ENCODE measurements at regions not wholly inside any gene's neighbourhood (a gene's known extent, or its start where the extent isn't known, plus 50 kb on each side); places are given as distances from the start of the nearest gene placed in this dataset.

- DNase-seq (ENCODE audit: low spot score): no peak
- Histone ChIP-seq H3K9me3 (ENCODE audit: control insufficient read depth in 4 of 4, low read length in 3 of 4) (no peaks in the 10 kb centered on the region), H3K27ac (ENCODE audit: low read depth in 1 of 2, low read length in 2 of 2) (no peak overlapping the region), H3K27me3 (ENCODE audit: control insufficient read depth in 4 of 4, insufficient read depth in 4 of 4, low read length in 3 of 4) (no peaks in the 10 kb centered on the region), H3K9ac (ENCODE audit: low read depth in 1 of 2, low read length in 2 of 2) (no peak overlapping the region), H3K36me3 (ENCODE audit: control insufficient read depth in 4 of 4, insufficient read depth in 3 of 4, low read depth in 1 of 4, low read length in 3 of 4) (no peaks in the 10 kb centered on the region), H3K4me3 (ENCODE audit: low read depth in 1 of 3, low read length in 3 of 3) (no peak overlapping the region), H3K4me1 (ENCODE audit: control insufficient read depth in 4 of 4, insufficient read depth in 4 of 4, low read length in 3 of 4) (no peaks in the 10 kb centered on the region)
- no peak for TF ChIP-seq ZBTB33 (IDR thresholded peaks at IDR 0.05)
- TF ChIP-seq TAF1 (conservative IDR thresholded peaks at IDR 0.05): no peak
- no peak for TF ChIP-seq HNF4A (conservative IDR thresholded peaks at IDR 0.05)
- no peak for TF ChIP-seq HNF4G (IDR thresholded peaks at IDR 0.05)
These were observed 369.4 kb downstream of the INHBA start for GRCh38 chr7:41333511-41333910.

- WGBS: 96% methylated on average over 9 of the region's 9 CpGs
- TF ChIP-seq CTCF (IDR thresholded peaks at IDR 0.05; ENCODE audit: low read depth, low read length, missing input control): no peak
- TF ChIP-seq JUND (IDR thresholded peaks at IDR 0.05): no peak
- no peak for TF ChIP-seq YY1 (IDR thresholded peaks at IDR 0.05)
- TF ChIP-seq GABPA (IDR thresholded peaks at IDR 0.05 in 1 of 2, conservative IDR thresholded peaks at IDR 0.05 in 1 of 2): no peak
- TF ChIP-seq FOXA2 (IDR thresholded peaks at IDR 0.05): no peak
- no peak for TF ChIP-seq HNF4A (conservative IDR thresholded peaks at IDR 0.05)
- TF ChIP-seq FOXA1 (IDR thresholded peaks at IDR 0.05): no peak
- TF ChIP-seq, protein P1, sequence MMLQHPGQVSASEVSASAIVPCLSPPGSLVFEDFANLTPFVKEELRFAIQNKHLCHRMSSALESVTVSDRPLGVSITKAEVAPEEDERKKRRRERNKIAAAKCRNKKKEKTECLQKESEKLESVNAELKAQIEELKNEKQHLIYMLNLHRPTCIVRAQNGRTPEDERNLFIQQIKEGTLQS (IDR thresholded peaks at IDR 0.05): no peak
These were observed 371.7 kb downstream of the INHBA start for GRCh38 chr7:41331194-41331593.

GRCh38 chr7:41328544-41328943, 374.3 kb downstream of the INHBA start:
- WGBS: 90% methylated on average over 3 of the region's 3 CpGs
- Histone ChIP-seq H3K4me3 (ENCODE audit: low read depth in 1 of 3, low read length in 3 of 3) (no peak overlapping the region), H3K27ac (ENCODE audit: low read depth in 1 of 2, low read length in 2 of 2) (no peak overlapping the region), H3K27me3 (ENCODE audit: control insufficient read depth in 4 of 4, insufficient read depth in 4 of 4, low read length in 3 of 4) (no peaks in the 10 kb centered on the region), H3K9me3 (ENCODE audit: control insufficient read depth in 4 of 4, low read length in 3 of 4) (no peaks in the 10 kb centered on the region), H3K4me1 (ENCODE audit: control insufficient read depth in 4 of 4, insufficient read depth in 4 of 4, low read length in 3 of 4) (no peaks in the 10 kb centered on the region), H3K9ac (ENCODE audit: low read depth in 1 of 2, low read length in 2 of 2) (no peak overlapping the region), H3K36me3 (ENCODE audit: control insufficient read depth in 4 of 4, insufficient read depth in 3 of 4, low read depth in 1 of 4, low read length in 3 of 4) (no peaks in the 10 kb centered on the region)
- no peak for DNase-seq (ENCODE audit: low spot score)
- TF ChIP-seq SP1 (IDR thresholded peaks at IDR 0.05) (no peak), RAD21 (IDR thresholded peaks at IDR 0.05) (no peak), GABPA (IDR thresholded peaks at IDR 0.05 in 1 of 2, conservative IDR thresholded peaks at IDR 0.05 in 1 of 2) (no peak), FOXA1 (IDR thresholded peaks at IDR 0.05) (no peak), TAF1 (conservative IDR thresholded peaks at IDR 0.05) (no peak), RXRA (IDR thresholded peaks at IDR 0.05) (no peak)
- TF ChIP-seq, protein P2, sequence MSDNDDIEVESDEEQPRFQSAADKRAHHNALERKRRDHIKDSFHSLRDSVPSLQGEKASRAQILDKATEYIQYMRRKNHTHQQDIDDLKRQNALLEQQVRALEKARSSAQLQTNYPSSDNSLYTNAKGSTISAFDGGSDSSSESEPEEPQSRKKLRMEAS (IDR thresholded peaks at IDR 0.05): no peak

More at GRCh38 chr7:41331194-41331593, 371.7 kb downstream of the INHBA start:
- DNase-seq (ENCODE audit: low spot score): no peak
- Histone ChIP-seq H3K27ac (ENCODE audit: low read depth in 1 of 2, low read length in 2 of 2) (no peak overlapping the region), H3K36me3 (ENCODE audit: control insufficient read depth in 4 of 4, insufficient read depth in 3 of 4, low read depth in 1 of 4, low read length in 3 of 4) (no peaks in the 10 kb centered on the region), H3K9ac (ENCODE audit: low read depth in 1 of 2, low read length in 2 of 2) (no peak overlapping the region), H3K27me3 (ENCODE audit: control insufficient read depth in 4 of 4, insufficient read depth in 4 of 4, low read length in 3 of 4) (no peaks in the 10 kb centered on the region), H3K9me3 (ENCODE audit: control insufficient read depth in 4 of 4, low read length in 3 of 4) (no peaks in the 10 kb centered on the region), H3K4me3 (ENCODE audit: low read depth in 1 of 3, low read length in 3 of 3) (no peak overlapping the region), H3K4me1 (ENCODE audit: control insufficient read depth in 4 of 4, insufficient read depth in 4 of 4, low read length in 3 of 4) (no peaks in the 10 kb centered on the region)

Data from liver (tissue), 8 donors.